MM.1S (cell line): ENCODE measurements at regions not wholly inside any gene's neighbourhood (a gene's known extent, or its start where the extent isn't known, plus 50 kb on each side); places are given as distances from the start of the nearest gene placed in this dataset.

Experiments
- EZH2 ChIP-seq: fragments of 300-600 bp; sonication (generic); optimal IDR thresholded peaks from 2 replicates; pipeline ENCODE3; 2017; ENCODE audit warnings: low read depth, mild to moderate bottlenecking, antibody characterized with exemption, low read length, mixed read lengths
- TF ChIP-seq, protein P1 (sequence below): fragments of 300-600 bp; sonication (generic); IDR thresholded peaks from 2 replicates; pipeline ENCODE4 v1.5.1; 2016; ENCODE audit warnings: antibody characterized with exemption, low read length, mixed read lengths

DNA sequence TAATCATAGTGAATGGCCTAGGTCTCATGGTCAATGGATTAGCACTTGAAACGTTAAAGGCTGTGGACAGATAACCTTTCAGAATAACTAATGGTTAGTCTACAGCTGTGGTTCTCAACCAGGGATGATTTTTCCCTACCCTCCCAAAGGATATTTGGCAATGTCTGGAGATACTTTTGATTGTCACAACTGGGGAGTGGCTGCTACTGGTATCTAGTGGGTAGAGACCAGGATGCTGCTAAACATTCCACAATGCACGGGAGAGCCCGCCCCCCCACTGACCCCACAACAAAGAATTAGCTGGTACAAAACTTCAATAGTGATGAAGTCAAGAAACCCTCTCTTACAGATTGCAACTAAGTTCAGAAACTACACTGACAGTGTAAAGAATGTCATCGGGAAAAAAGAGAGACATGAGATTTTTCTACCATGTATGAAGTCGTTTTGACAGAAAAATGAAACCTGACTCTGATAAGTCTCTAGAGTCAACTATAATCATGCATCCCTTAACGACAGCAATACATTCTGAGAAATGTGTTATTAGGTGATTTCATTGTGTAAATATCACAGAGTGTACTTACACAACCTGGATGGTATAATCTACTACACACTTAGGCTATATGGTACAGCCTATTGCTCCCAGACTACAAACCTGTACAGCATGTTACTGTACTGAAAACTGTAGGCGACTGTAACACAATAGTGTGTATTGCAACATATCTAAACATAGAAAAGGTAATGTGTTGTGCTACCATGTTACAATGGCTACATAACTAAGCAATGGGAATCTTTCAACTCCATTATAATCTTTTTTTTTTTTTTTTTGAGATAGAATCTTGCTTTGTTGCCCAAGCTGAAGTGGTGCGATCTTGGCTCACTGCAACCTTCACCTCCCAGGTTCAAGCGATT is 49.7 kb upstream of the PRDX6 start:
- TF ChIP-seq, protein P1, sequence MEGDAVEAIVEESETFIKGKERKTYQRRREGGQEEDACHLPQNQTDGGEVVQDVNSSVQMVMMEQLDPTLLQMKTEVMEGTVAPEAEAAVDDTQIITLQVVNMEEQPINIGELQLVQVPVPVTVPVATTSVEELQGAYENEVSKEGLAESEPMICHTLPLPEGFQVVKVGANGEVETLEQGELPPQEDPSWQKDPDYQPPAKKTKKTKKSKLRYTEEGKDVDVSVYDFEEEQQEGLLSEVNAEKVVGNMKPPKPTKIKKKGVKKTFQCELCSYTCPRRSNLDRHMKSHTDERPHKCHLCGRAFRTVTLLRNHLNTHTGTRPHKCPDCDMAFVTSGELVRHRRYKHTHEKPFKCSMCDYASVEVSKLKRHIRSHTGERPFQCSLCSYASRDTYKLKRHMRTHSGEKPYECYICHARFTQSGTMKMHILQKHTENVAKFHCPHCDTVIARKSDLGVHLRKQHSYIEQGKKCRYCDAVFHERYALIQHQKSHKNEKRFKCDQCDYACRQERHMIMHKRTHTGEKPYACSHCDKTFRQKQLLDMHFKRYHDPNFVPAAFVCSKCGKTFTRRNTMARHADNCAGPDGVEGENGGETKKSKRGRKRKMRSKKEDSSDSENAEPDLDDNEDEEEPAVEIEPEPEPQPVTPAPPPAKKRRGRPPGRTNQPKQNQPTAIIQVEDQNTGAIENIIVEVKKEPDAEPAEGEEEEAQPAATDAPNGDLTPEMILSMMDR: no peak
- no peak for TF ChIP-seq EZH2
